Neural cell (in vitro differentiated cells): ENCODE measurements at regions not wholly inside any gene's neighbourhood (a gene's known extent, or its start where the extent isn't known, plus 50 kb on each side); places are given as distances from the start of the nearest gene placed in this dataset.

Source experiments
- EP300 ChIP-seq: fragments of 450-650 bp; conservative IDR thresholded peaks from 2 replicates; pipeline ENCODE4 v1.6.1; 2014; ENCODE audit warnings: antibody characterized with exemption, mild to moderate bottlenecking, moderate library complexity; ENCODE audit not compliant: poor library complexity, severe bottlenecking
- POLR2AphosphoS5 ChIP-seq: IDR thresholded peaks from 2 replicates; pipeline ENCODE4 v1.6.1; 2012
- SMC3 ChIP-seq: fragments of 450-650 bp; conservative IDR thresholded peaks from 2 replicates; pipeline ENCODE4 v1.6.1; 2014; ENCODE audit warnings: antibody characterized with exemption, mild to moderate bottlenecking, moderate library complexity; ENCODE audit not compliant: poor library complexity
- TAF1 ChIP-seq: IDR thresholded peaks from 2 replicates; pipeline ENCODE4 v1.6.1; 2012; ENCODE audit warnings: low read depth
- TF ChIP-seq, protein P1 (sequence below): IDR thresholded peaks from 2 replicates; pipeline ENCODE4 v1.6.1; 2012; ENCODE audit warnings: borderline replicate concordance
- TF ChIP-seq, protein P2 (sequence below): fragments of 450-650 bp; IDR thresholded peaks from 2 replicates; pipeline ENCODE4 v1.5.1; 2014; ENCODE audit warnings: antibody characterized with exemption, mild to moderate bottlenecking, moderate library complexity; ENCODE audit not compliant: poor library complexity, severe bottlenecking

DNA sequence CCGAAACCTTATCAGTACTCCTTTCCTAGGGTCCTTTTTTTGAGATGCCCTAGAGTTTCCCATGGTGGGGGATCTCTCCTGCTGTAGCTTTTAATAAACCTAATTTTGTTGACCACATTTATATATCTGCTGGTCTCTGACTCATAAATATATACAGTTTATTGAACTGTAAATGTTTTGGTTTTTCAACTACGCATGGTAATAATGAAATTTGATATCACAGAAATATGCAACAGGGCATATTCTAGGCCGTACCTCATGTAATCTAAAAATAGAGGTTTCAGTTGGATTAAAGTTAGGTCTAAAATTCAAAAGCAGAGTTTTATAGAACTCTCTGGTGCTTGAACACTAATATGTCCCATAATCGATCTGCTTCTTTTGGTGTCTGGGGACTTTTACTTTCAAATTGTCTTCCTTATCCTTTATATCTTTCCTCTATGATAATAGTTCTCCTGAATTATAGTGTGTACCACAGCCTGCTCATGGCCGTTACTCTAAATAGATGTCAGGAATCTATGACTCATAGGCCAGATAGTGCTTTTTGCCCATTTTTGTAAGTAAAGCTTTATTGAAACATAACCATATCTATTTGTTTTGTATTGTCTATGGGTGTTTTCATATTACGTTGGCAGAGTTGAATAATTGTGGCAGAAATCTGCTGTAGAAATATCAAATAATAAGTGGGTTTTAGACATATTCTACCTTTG lies 324.8 kb upstream of the PCDH9 start:
- TF ChIP-seq, protein P1, sequence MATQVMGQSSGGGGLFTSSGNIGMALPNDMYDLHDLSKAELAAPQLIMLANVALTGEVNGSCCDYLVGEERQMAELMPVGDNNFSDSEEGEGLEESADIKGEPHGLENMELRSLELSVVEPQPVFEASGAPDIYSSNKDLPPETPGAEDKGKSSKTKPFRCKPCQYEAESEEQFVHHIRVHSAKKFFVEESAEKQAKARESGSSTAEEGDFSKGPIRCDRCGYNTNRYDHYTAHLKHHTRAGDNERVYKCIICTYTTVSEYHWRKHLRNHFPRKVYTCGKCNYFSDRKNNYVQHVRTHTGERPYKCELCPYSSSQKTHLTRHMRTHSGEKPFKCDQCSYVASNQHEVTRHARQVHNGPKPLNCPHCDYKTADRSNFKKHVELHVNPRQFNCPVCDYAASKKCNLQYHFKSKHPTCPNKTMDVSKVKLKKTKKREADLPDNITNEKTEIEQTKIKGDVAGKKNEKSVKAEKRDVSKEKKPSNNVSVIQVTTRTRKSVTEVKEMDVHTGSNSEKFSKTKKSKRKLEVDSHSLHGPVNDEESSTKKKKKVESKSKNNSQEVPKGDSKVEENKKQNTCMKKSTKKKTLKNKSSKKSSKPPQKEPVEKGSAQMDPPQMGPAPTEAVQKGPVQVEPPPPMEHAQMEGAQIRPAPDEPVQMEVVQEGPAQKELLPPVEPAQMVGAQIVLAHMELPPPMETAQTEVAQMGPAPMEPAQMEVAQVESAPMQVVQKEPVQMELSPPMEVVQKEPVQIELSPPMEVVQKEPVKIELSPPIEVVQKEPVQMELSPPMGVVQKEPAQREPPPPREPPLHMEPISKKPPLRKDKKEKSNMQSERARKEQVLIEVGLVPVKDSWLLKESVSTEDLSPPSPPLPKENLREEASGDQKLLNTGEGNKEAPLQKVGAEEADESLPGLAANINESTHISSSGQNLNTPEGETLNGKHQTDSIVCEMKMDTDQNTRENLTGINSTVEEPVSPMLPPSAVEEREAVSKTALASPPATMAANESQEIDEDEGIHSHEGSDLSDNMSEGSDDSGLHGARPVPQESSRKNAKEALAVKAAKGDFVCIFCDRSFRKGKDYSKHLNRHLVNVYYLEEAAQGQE, result no peak
- no peak for TF ChIP-seq EP300
- no peak for TF ChIP-seq POLR2AphosphoS5
- TF ChIP-seq, protein P2, sequence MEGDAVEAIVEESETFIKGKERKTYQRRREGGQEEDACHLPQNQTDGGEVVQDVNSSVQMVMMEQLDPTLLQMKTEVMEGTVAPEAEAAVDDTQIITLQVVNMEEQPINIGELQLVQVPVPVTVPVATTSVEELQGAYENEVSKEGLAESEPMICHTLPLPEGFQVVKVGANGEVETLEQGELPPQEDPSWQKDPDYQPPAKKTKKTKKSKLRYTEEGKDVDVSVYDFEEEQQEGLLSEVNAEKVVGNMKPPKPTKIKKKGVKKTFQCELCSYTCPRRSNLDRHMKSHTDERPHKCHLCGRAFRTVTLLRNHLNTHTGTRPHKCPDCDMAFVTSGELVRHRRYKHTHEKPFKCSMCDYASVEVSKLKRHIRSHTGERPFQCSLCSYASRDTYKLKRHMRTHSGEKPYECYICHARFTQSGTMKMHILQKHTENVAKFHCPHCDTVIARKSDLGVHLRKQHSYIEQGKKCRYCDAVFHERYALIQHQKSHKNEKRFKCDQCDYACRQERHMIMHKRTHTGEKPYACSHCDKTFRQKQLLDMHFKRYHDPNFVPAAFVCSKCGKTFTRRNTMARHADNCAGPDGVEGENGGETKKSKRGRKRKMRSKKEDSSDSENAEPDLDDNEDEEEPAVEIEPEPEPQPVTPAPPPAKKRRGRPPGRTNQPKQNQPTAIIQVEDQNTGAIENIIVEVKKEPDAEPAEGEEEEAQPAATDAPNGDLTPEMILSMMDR, result no peak
- TF ChIP-seq TAF1, result no peak
- TF ChIP-seq SMC3, result no peak
